ENCODE measurements at regions not wholly inside any gene's neighbourhood (a gene's known extent, or its start where the extent isn't known, plus 50 kb on each side); places are given as distances from the start of the nearest gene placed in this dataset.

- no peak for TF ChIP-seq CTCF (IDR thresholded peaks at IDR 0.05; ENCODE audit: low read depth, low read length)
- Histone ChIP-seq H3K9me3 (ENCODE audit: control insufficient read depth, insufficient read depth, low read length) (no peaks in the 10 kb centered on the region), H3K4me3 (ENCODE audit: low read depth, low read length) (no peak overlapping the region), H3K27ac (ENCODE audit: low read depth, low read length) (no peak overlapping the region), H3K27me3 (ENCODE audit: control insufficient read depth, insufficient read depth, low read length) (peaks cover 3% of the 10 kb centered on the region)
- CTCF ChIA-PET, result interaction anchor here (1.5 kb wide), 1 partner anchor 13 kb away, joined by 4 read pairs; no protein-coding TSS in a partner anchor
- POLR2A ChIA-PET, result no interaction called here
- no peak for DNase-seq (ENCODE audit: low read depth, low spot score)
These were observed 144.6 kb upstream of the PITX1 start for GRCh38 chr5:135178476-135179155.

- POLR2A ChIA-PET, result no interaction called here
- H3K27me3 ChIP-seq (ENCODE audit: control insufficient read depth, insufficient read depth, low read length), result peaks cover 11% of the 10 kb centered on the region
- no peak for TF ChIP-seq CTCF (IDR thresholded peaks at IDR 0.05; ENCODE audit: low read depth, low read length)
- H3K4me3 ChIP-seq (ENCODE audit: low read depth, low read length), result no peak overlapping the region
- DNase-seq (ENCODE audit: low read depth, low spot score), result no peak
- no peaks in the 10 kb centered on the region for H3K9me3 ChIP-seq (ENCODE audit: control insufficient read depth, insufficient read depth, low read length)
- CTCF ChIA-PET, result interaction anchor here (1.0 kb wide), 1 partner anchor 14 kb away, joined by 3 read pairs; no protein-coding TSS in a partner anchor
- no peak overlapping the region for H3K27ac ChIP-seq (ENCODE audit: low read depth, low read length)
These were observed 143.6 kb upstream of the PITX1 start for GRCh38 chr5:135177591-135177990.

- ChIA-PET CTCF (interaction anchor here (1.0 kb wide), 1 partner anchor 14 kb away, joined by 3 read pairs; no protein-coding TSS in a partner anchor), POLR2A (no interaction called here)
- DNase-seq (ENCODE audit: low read depth, low spot score), result no peak
- no peak overlapping the region for H3K4me3 ChIP-seq (ENCODE audit: low read depth, low read length)
- H3K27me3 ChIP-seq (ENCODE audit: control insufficient read depth, insufficient read depth, low read length), result peaks cover 14% of the 10 kb centered on the region
- no peak overlapping the region for H3K27ac ChIP-seq (ENCODE audit: low read depth, low read length)
- no peaks in the 10 kb centered on the region for H3K9me3 ChIP-seq (ENCODE audit: control insufficient read depth, insufficient read depth, low read length)
- TF ChIP-seq CTCF (IDR thresholded peaks at IDR 0.05; ENCODE audit: low read depth, low read length), result no peak
These were observed 143.0 kb upstream of the PITX1 start for GRCh38 chr5:135176991-135177390.

GRCh38 chr5:135174315-135175096 is 140.5 kb upstream of the PITX1 start:
- CTCF ChIA-PET, result interaction anchor here (0.9 kb wide), 1 partner anchor 14 kb away, joined by 3 read pairs; no protein-coding TSS in a partner anchor
- POLR2A ChIA-PET, result interaction anchor here (1.4 kb wide), 1 partner anchor 35 kb away, joined by 3 read pairs; no protein-coding TSS in a partner anchor

More at GRCh38 chr5:135174315-135175096, 140.5 kb upstream of the PITX1 start:
- peak; percentile 33 for TF ChIP-seq CTCF (IDR thresholded peaks at IDR 0.05; ENCODE audit: low read depth, low read length)
- H3K27me3 ChIP-seq (ENCODE audit: control insufficient read depth, insufficient read depth, low read length), result peaks cover 25% of the 10 kb centered on the region
- no peak for DNase-seq (ENCODE audit: low read depth, low spot score)
- no peaks in the 10 kb centered on the region for H3K9me3 ChIP-seq (ENCODE audit: control insufficient read depth, insufficient read depth, low read length)
- H3K4me3 ChIP-seq (ENCODE audit: low read depth, low read length), result no peak overlapping the region
- H3K27ac ChIP-seq (ENCODE audit: low read depth, low read length), result no peak overlapping the region
